ENCODE measurements at regions not wholly inside any gene's neighbourhood (a gene's known extent, or its start where the extent isn't known, plus 50 kb on each side); places are given as distances from the start of the nearest gene placed in this dataset.
"Not testable (repeated sequence)": the region's sequence is repeated elsewhere in the genome, so short reads cannot be mapped to it uniquely, and the experiment has no call there.

GRCh38 chr7:20521243-20521642 lies 94.2 kb upstream of the ABCB5 start:
- no peak for DNase-seq

- DNase-seq: no peak
Observed at GRCh38 chr7:20529260-20529659, 86.2 kb upstream of the ABCB5 start.

- no peak for DNase-seq
Observed at GRCh38 chr7:20532890-20533289, 82.6 kb upstream of the ABCB5 start.

GRCh38 chr7:20534543-20534942 lies 80.9 kb upstream of the ABCB5 start:
- DNase-seq: no peak

- no peak for DNase-seq
Observed at GRCh38 chr7:20535541-20535940, 79.9 kb upstream of the ABCB5 start.

GRCh38 chr7:20539201-20539600 lies 76.3 kb upstream of the ABCB5 start:
- DNase-seq: no peak

GRCh38 chr7:20541608-20542349 lies 73.7 kb upstream of the ABCB5 start:
- no peak for DNase-seq

GRCh38 chr7:20542594-20542993 lies 72.9 kb upstream of the ABCB5 start:
- no peak for DNase-seq

GRCh38 chr7:20543500-20543899 lies 72.0 kb upstream of the ABCB5 start:
- DNase-seq: no peak

GRCh38 chr7:20545016-20545415 lies 70.5 kb upstream of the ABCB5 start:
- no peak for DNase-seq

GRCh38 chr7:20546958-20547357 lies 68.5 kb upstream of the ABCB5 start:
- DNase-seq: not testable (repeated sequence)

- DNase-seq: no peak
Observed at GRCh38 chr7:20554072-20554471, 61.4 kb upstream of the ABCB5 start.

- DNase-seq: no peak
Observed at GRCh38 chr7:20556091-20556490, 59.4 kb upstream of the ABCB5 start.

- no peak for DNase-seq
Observed at GRCh38 chr7:20557116-20557515, 58.4 kb upstream of the ABCB5 start.

GRCh38 chr7:20558963-20559716 lies 56.3 kb upstream of the ABCB5 start:
- DNase-seq: no peak

GRCh38 chr7:20559883-20560282 lies 55.6 kb upstream of the ABCB5 start:
- no peak for DNase-seq

- no peak for DNase-seq
Observed at GRCh38 chr7:20560325-20561180, 54.9 kb upstream of the ABCB5 start.

- DNase-seq: no peak
Observed at GRCh38 chr7:20561466-20561865, 54.0 kb upstream of the ABCB5 start.

- DNase-seq: no peak
Observed at GRCh38 chr7:20561908-20562307, 53.6 kb upstream of the ABCB5 start.

- no peak for DNase-seq
Observed at GRCh38 chr7:20562461-20562860, 53.0 kb upstream of the ABCB5 start.

All from NCI-H510A (cell line).